Left lung (tissue), 4 donors: ENCODE measurements at regions not wholly inside any gene's neighbourhood (a gene's known extent, or its start where the extent isn't known, plus 50 kb on each side); places are given as distances from the start of the nearest gene placed in this dataset.

Experiments used
- ATAC-seq: fragments of 200-7000 bp; cut with Tn5 transposase; one replicate; pipeline ENCODE4 v1.9.1; 2020; ENCODE audit warnings: moderate library complexity
- DNase-seq, 4 donors: peaks; one replicate each; pipeline ENCODE4 v3.0.0-alpha.2; 2013 to 2020
- H3K27ac ChIP-seq, 2 donors: fragments of 200-600 bp; sonication (generic) in 1 of 2; one replicate each; pipeline versions ENCODE4 v1.5.0 to v1.8.0; 2020 to 2021
- H3K27me3 ChIP-seq, 2 donors: fragments of 200-600 bp; sonication (generic) in 1 of 2; one replicate each; pipeline versions ENCODE4 v1.5.0 to v1.8.0; 2020 to 2021
- H3K36me3 ChIP-seq, 2 donors: fragments of 200-600 bp; sonication (generic) in 1 of 2; one replicate each; pipeline versions ENCODE4 v1.5.0 to v1.8.0; 2020 to 2021
- H3K4me1 ChIP-seq, 2 donors: fragments of 200-600 bp; one replicate each; pipeline ENCODE4 v1.8.0; 2021
- H3K4me3 ChIP-seq, 2 donors: fragments of 200-600 bp; sonication (generic) in 1 of 2; one replicate each; pipeline versions ENCODE4 v1.5.0 to v1.8.0; 2020 to 2021; ENCODE audit warnings: mild to moderate bottlenecking in 1 of 2
- H3K9me3 ChIP-seq, 2 donors: fragments of 200-600 bp; sonication (generic) in 1 of 2; one replicate each; pipeline versions ENCODE4 v1.5.0 to v1.8.0; 2020 to 2021
- CTCF ChIP-seq, 2 donors: fragments of 200-600 bp; sonication (generic) in 1 of 2; IDR thresholded peaks; one replicate each; pipeline versions ENCODE4 v1.5.0 to v1.8.0; 2021; ENCODE audit warnings: antibody characterized with exemption in 2 of 2
- intact Hi-C, 2 donors: fragments of 100-400 bp; cut with DNase I; formaldehyde crosslinking; loops; one replicate each; pipeline versions ENCODE4 v1.11.2 to v1.14.2; 2022
- donor health status: DM: no; HTN: yes; CAD: no.
- donor health status: DM: no; HTN: no; CAD: no.

GRCh38 chr1:37342736-37343135, 131.6 kb upstream of the ZC3H12A start:
- no peaks in the 10 kb centered on the region for H3K4me1 ChIP-seq
- ATAC-seq, result no peak

GRCh38 chr1:37347104-37347649, 127.2 kb upstream of the ZC3H12A start:
- no peaks in the 10 kb centered on the region for H3K9me3 ChIP-seq
- ATAC-seq, result no peak

More at GRCh38 chr1:37342736-37343135, 131.6 kb upstream of the ZC3H12A start:
- DNase-seq, result no peak
- Histone ChIP-seq H3K36me3 (no peaks in the 10 kb centered on the region), H3K27me3 (peaks cover 0 to 20% of the 10 kb centered on the region in 2 donors), H3K9me3 (no peaks in the 10 kb centered on the region), H3K4me3 (no peak overlapping the region), H3K27ac (no peak overlapping the region)
- intact Hi-C loops, result no loop called here
- no peak for TF ChIP-seq CTCF (IDR thresholded peaks at IDR 0.05)

GRCh38 chr1:37353871-37354270, 120.5 kb upstream of the ZC3H12A start:
- TF ChIP-seq CTCF (IDR thresholded peaks at IDR 0.05), result no peak
- Histone ChIP-seq H3K9me3 (no peaks in the 10 kb centered on the region), H3K4me3 (no peak overlapping the region), H3K27me3 (peaks cover 0 to 46% of the 10 kb centered on the region in 2 donors), H3K4me1 (no peaks in the 10 kb centered on the region), H3K27ac (no peak overlapping the region), H3K36me3 (no peaks in the 10 kb centered on the region)
- intact Hi-C loops, result no loop called here
- no peak for ATAC-seq
- DNase-seq, result no peak

More at GRCh38 chr1:37347104-37347649, 127.2 kb upstream of the ZC3H12A start:
- Histone ChIP-seq H3K4me1 (no peaks in the 10 kb centered on the region), H3K27me3 (peaks cover 0 to 4% of the 10 kb centered on the region in 2 donors), H3K27ac (no peak overlapping the region), H3K4me3 (no peak overlapping the region), H3K36me3 (no peaks in the 10 kb centered on the region)
- no peak for TF ChIP-seq CTCF (IDR thresholded peaks at IDR 0.05)
- intact Hi-C loops, result no loop called here
- no peak for DNase-seq

- no peak overlapping the region for H3K4me3 ChIP-seq
- peaks cover 0 to 56% of the 10 kb centered on the region in 2 donors for H3K27me3 ChIP-seq
- TF ChIP-seq CTCF (IDR thresholded peaks at IDR 0.05), result no peak
- H3K4me1 ChIP-seq, result no peaks in the 10 kb centered on the region
- H3K9me3 ChIP-seq, result no peaks in the 10 kb centered on the region
- intact Hi-C loops, result no loop called here
- DNase-seq (no peak), ATAC-seq (no peak)
- H3K27ac ChIP-seq, result no peak overlapping the region
- H3K36me3 ChIP-seq, result no peaks in the 10 kb centered on the region
Observed at GRCh38 chr1:37354876-37355650, 119.3 kb upstream of the ZC3H12A start.

GRCh38 chr1:37358992-37359391, 115.4 kb upstream of the ZC3H12A start:
- peaks cover 0 to 76% of the 10 kb centered on the region in 2 donors for H3K27me3 ChIP-seq
- no peak overlapping the region for H3K4me3 ChIP-seq
- no peaks in the 10 kb centered on the region for H3K36me3 ChIP-seq
- DNase-seq (no peak), ATAC-seq (no peak)
- intact Hi-C loops, result no loop called here
- no peak overlapping the region for H3K27ac ChIP-seq
- no peaks in the 10 kb centered on the region for H3K9me3 ChIP-seq
- no peaks in the 10 kb centered on the region for H3K4me1 ChIP-seq
- no peak for TF ChIP-seq CTCF (IDR thresholded peaks at IDR 0.05)
